Fibroblast of mammary gland (primary cell): ENCODE measurements at regions not wholly inside any gene's neighbourhood (a gene's known extent, or its start where the extent isn't known, plus 50 kb on each side); places are given as distances from the start of the nearest gene placed in this dataset.

ENCODE experiments used
- DNase-seq: peaks from one replicate; pipeline ENCODE4 v3.0.0-alpha.2; 2010; ENCODE audit warnings: low read depth
- H3K4me3 ChIP-seq: 2 replicates; pipeline ENCODE4 v1.5.1; 2011; ENCODE audit warnings: low read depth, mild to moderate bottlenecking, low read length, moderate library complexity; ENCODE audit not compliant: control insufficient read depth
- CTCF ChIP-seq: conservative IDR thresholded peaks from 2 replicates; pipeline ENCODE4 v1.5.1; 2011; ENCODE audit warnings: low read depth, low read length, inconsistent platforms; ENCODE audit not compliant: control insufficient read depth, insufficient read depth

- no peak for DNase-seq
- H3K4me3 ChIP-seq, result no peak overlapping the region
- TF ChIP-seq CTCF, result no peak
These were observed 2285.3 kb downstream of the LRRC4C start for GRCh38 chr11:39174196-39174595.

- no peak for DNase-seq
- H3K4me3 ChIP-seq, result no peak overlapping the region
- TF ChIP-seq CTCF, result no peak
These were observed 2294.4 kb downstream of the LRRC4C start for GRCh38 chr11:39165021-39165420.

DNA sequence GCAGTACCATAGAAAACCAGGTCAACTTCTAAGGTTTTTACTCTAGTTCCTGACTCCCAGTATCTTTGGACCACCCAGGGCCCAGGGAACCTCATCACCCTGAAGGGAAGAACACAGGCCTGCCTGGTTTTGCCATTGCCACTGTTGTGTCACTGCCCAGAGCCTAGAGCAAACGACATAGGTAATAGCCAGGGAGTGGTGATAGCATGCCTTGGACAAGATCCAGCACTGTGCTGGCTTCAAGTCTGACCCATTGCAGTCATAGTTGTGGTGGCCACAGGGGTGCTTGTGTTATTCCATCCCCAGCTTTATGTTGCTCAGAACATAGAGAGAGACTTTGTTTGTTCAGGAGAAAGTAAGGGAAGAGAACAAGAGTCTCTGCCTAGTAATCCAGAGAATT lies 2310.2 kb downstream of the LRRC4C start:
- no peak for TF ChIP-seq CTCF

GRCh38 chr11:39145346-39145745 lies 2314.1 kb downstream of the LRRC4C start:
- DNase-seq, result no peak
- TF ChIP-seq CTCF, result no peak
- H3K4me3 ChIP-seq, result no peak overlapping the region

More for the DNA sequence above, 2310.2 kb downstream of the LRRC4C start:
- no peak overlapping the region for H3K4me3 ChIP-seq
- no peak for DNase-seq

GRCh38 chr11:39144351-39145130 lies 2314.9 kb downstream of the LRRC4C start:
- no peak for TF ChIP-seq CTCF
- no peak for DNase-seq
- H3K4me3 ChIP-seq, result no peak overlapping the region

GRCh38 chr11:39139581-39139980 lies 2319.9 kb downstream of the LRRC4C start:
- DNase-seq, result no peak
- TF ChIP-seq CTCF, result no peak
- H3K4me3 ChIP-seq, result no peak overlapping the region
